ENCODE measurements at regions not wholly inside any gene's neighbourhood (a gene's known extent, or its start where the extent isn't known, plus 50 kb on each side); places are given as distances from the start of the nearest gene placed in this dataset.

DNA sequence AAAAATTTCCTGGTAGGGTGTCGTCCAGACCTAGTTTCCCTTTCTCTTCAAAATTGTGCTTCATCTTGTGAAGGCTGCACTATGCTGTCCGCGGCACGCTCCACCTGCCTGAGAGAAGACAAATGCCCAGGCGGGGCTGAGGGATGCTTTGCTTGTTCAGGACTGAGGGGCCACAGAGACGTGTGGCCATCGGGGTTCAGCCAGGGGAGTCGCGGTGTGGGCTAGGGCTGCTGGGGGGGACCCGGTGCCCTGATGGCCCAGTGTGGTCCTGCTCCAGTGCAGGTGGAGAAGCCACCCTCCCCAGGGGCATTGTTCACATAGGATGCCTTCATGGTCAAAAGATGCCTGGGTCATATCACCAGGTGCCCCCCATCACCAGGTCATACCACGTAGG is 107.8 kb upstream of the SHH start:
- no peaks in the 10 kb centered on the region for H3K9me1 ChIP-seq (replicated peaks; ENCODE audit: control insufficient read depth, extremely low read depth, insufficient read depth, low read length)
- H3K27ac ChIP-seq (ENCODE audit: insufficient read depth, low read depth, low read length) = no peak overlapping the region
- BruUV-seq (replicated peaks) = no TSS peak
- dilution Hi-C loops (cut with MboI; ENCODE audit: extremely low pct_ligation_motif_present, low sequenced_read_pairs) = no loop called here
- no peaks in the 10 kb centered on the region for H3K36me3 ChIP-seq (ENCODE audit: control insufficient read depth in 2 of 2, extremely low read depth in 1 of 2, insufficient read depth in 2 of 2, low read length in 2 of 2)
- ChIA-PET POLR2A (no interaction called here), CTCF (no interaction called here)
- H3K4me2 ChIP-seq (ENCODE audit: insufficient read depth, low read length) = no peak overlapping the region
- no peaks in the 10 kb centered on the region for H3K9me3 ChIP-seq (replicated peaks; ENCODE audit: control insufficient read depth, insufficient read depth, low read length)
- H4K20me1 ChIP-seq (replicated peaks; ENCODE audit: control insufficient read depth, extremely low read depth, insufficient read depth, low read length) = no peaks in the 10 kb centered on the region
- H3K4me3 ChIP-seq (replicated peaks in 1 of 3; ENCODE audit: insufficient read depth in 1 of 3, low read depth in 1 of 3, low read length in 3 of 3) = no peak overlapping the region
- H3K4me1 ChIP-seq (ENCODE audit: control insufficient read depth, extremely low read depth, insufficient read depth, low read length) = peaks cover 2% of the 10 kb centered on the region
- FAIRE-seq (no peak), DNase-seq (ENCODE audit: low read depth, low spot score) (no peak)
- H3K79me2 ChIP-seq (ENCODE audit: control insufficient read depth, insufficient read depth, low read length) = no peaks in the 10 kb centered on the region
- no peaks in the 10 kb centered on the region for H3K27me3 ChIP-seq (ENCODE audit: control insufficient read depth in 2 of 2, insufficient read depth in 2 of 2, low read length in 2 of 2)
- intact Hi-C loops (cut with micrococcal nuclease) = no loop called here
- H3K9ac ChIP-seq (replicated peaks; ENCODE audit: extremely low read depth, insufficient read depth, low read length) = no peak overlapping the region
- no peak for TF ChIP-seq GATA2 (IDR thresholded peaks at IDR 0.05; ENCODE audit: insufficient read depth, insufficient read length, low read depth, low read length)
- no peak for TF ChIP-seq EZH2 (IDR thresholded peaks at IDR 0.05; ENCODE audit: borderline replicate concordance, low read depth, low read length, severe bottlenecking)
- TF ChIP-seq POLR2AphosphoS5 (IDR thresholded peaks at IDR 0.05; ENCODE audit: insufficient read depth, low read depth, low read length) = no peak
- TF ChIP-seq FOS (IDR thresholded peaks at IDR 0.05; ENCODE audit: borderline replicate concordance, insufficient read depth, low read length) = no peak
- TF ChIP-seq, protein P1, sequence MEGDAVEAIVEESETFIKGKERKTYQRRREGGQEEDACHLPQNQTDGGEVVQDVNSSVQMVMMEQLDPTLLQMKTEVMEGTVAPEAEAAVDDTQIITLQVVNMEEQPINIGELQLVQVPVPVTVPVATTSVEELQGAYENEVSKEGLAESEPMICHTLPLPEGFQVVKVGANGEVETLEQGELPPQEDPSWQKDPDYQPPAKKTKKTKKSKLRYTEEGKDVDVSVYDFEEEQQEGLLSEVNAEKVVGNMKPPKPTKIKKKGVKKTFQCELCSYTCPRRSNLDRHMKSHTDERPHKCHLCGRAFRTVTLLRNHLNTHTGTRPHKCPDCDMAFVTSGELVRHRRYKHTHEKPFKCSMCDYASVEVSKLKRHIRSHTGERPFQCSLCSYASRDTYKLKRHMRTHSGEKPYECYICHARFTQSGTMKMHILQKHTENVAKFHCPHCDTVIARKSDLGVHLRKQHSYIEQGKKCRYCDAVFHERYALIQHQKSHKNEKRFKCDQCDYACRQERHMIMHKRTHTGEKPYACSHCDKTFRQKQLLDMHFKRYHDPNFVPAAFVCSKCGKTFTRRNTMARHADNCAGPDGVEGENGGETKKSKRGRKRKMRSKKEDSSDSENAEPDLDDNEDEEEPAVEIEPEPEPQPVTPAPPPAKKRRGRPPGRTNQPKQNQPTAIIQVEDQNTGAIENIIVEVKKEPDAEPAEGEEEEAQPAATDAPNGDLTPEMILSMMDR (IDR thresholded peaks at IDR 0.05; ENCODE audit: extremely low read depth in 1 of 2, insufficient read depth in 1 of 2, low read depth in 1 of 2, low read length in 2 of 2) = no peak
- TF ChIP-seq JUN (IDR thresholded peaks at IDR 0.05; ENCODE audit: borderline replicate concordance, insufficient read depth, insufficient read length, low read depth) = no peak
- TF ChIP-seq, protein P2, sequence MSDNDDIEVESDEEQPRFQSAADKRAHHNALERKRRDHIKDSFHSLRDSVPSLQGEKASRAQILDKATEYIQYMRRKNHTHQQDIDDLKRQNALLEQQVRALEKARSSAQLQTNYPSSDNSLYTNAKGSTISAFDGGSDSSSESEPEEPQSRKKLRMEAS (IDR thresholded peaks at IDR 0.05; ENCODE audit: insufficient read depth, insufficient read length) = no peak
- TF ChIP-seq MYC (IDR thresholded peaks at IDR 0.05; ENCODE audit: low read depth, low read length) = no peak
- TF ChIP-seq POLR2A (IDR thresholded peaks at IDR 0.05; ENCODE audit: low read depth, low read length) = no peak
- no peak overlapping the region for H2AFZ ChIP-seq (ENCODE audit: low read depth, low read length)
